GM23248 (cell line): ENCODE measurements at regions not wholly inside any gene's neighbourhood (a gene's known extent, or its start where the extent isn't known, plus 50 kb on each side); places are given as distances from the start of the nearest gene placed in this dataset.

Experiments used
- DNase-seq: peaks from one replicate; pipeline ENCODE4 v3.0.0-alpha.2; 2015
- H2AFZ ChIP-seq: fragments of 200-600 bp; sonication (generic); 2 replicates; pipeline ENCODE4 v1.6.1; 2016; ENCODE audit warnings: antibody characterized with exemption
- H3F3A ChIP-seq: fragments of 200-600 bp; sonication (generic); 2 replicates; pipeline ENCODE4 v1.6.1; 2016; ENCODE audit warnings: mild to moderate bottlenecking, antibody characterized with exemption, mixed run types; ENCODE audit not compliant: insufficient read depth
- H3K27ac ChIP-seq: fragments of 200-600 bp; sonication (generic); 2 replicates; pipeline ENCODE4 v1.5.1; 2016; ENCODE audit warnings: mild to moderate bottlenecking
- H3K27me3 ChIP-seq: fragments of 200-600 bp; sonication (generic); replicated peaks from 2 replicates; pipeline ENCODE4 v1.6.1; 2016; ENCODE audit warnings: mild to moderate bottlenecking; ENCODE audit not compliant: insufficient read depth
- H3K36me3 ChIP-seq: fragments of 200-600 bp; sonication (generic); 2 replicates; pipeline ENCODE4 v1.6.1; 2016; ENCODE audit warnings: low read depth, mild to moderate bottlenecking
- H3K4me1 ChIP-seq: fragments of 200-600 bp; sonication (generic); 2 replicates; pipeline ENCODE4 v1.6.1; 2016; ENCODE audit warnings: mild to moderate bottlenecking; ENCODE audit not compliant: insufficient read depth
- H3K4me2 ChIP-seq: fragments of 200-600 bp; sonication (generic); one replicate; pipeline ENCODE4 v1.6.1; 2016; ENCODE audit warnings: mild to moderate bottlenecking; ENCODE audit not compliant: unreplicated experiment
- H3K4me3 ChIP-seq: fragments of 200-600 bp; sonication (generic); 2 replicates; pipeline ENCODE4 v1.5.1; 2016; ENCODE audit warnings: mild to moderate bottlenecking
- H3K79me2 ChIP-seq: fragments of 200-600 bp; sonication (generic); 2 replicates; pipeline ENCODE4 v1.6.1; 2016; ENCODE audit warnings: mild to moderate bottlenecking; ENCODE audit not compliant: insufficient read depth
- H3K9ac ChIP-seq: fragments of 200-600 bp; sonication (generic); 2 replicates; pipeline ENCODE4 v1.6.1; 2016; ENCODE audit warnings: mild to moderate bottlenecking
- H3K9me2 ChIP-seq: fragments of 200-600 bp; sonication (generic); 2 replicates; pipeline ENCODE4 v1.6.1; 2016; ENCODE audit warnings: mixed run types, mild to moderate bottlenecking, moderate library complexity; ENCODE audit not compliant: insufficient read depth
- H3K9me3 ChIP-seq: fragments of 200-600 bp; sonication (generic); one replicate; pipeline ENCODE4 v1.6.1; 2017; ENCODE audit warnings: low read depth
- H4K20me1 ChIP-seq: fragments of 200-600 bp; sonication (generic); 2 replicates; pipeline ENCODE4 v1.6.0; 2016; ENCODE audit not compliant: insufficient read depth
- EZH2 ChIP-seq: fragments of 200-600 bp; sonication (generic); IDR thresholded peaks from 2 replicates; pipeline ENCODE4 v1.6.1; 2018; ENCODE audit warnings: antibody characterized with exemption, mild to moderate bottlenecking; ENCODE audit not compliant: insufficient read depth, poor library complexity, severe bottlenecking
- EZH2phosphoT487 ChIP-seq: fragments of 200-600 bp; sonication (generic); IDR thresholded peaks from 2 replicates; pipeline ENCODE4 v1.6.1; 2018; ENCODE audit warnings: antibody characterized with exemption, moderate library complexity, mild to moderate bottlenecking, low read depth; ENCODE audit not compliant: insufficient read depth
- WGBS, 2 experiments: methylation state at CpG; one replicate each; pipeline ENCODE4 v1.1.6; 2015 to 2017; ENCODE audit warnings: low lambda C conversion rate in 2 of 2, low coverage in 1 of 2; ENCODE audit errors: missing lambda C conversion rate in 2 of 2; 5-methylcytosine and 5-hydroxymethylcytosine counted together
- in situ Hi-C: fragments of 300-500 bp; cut with MboI; formaldehyde crosslinking; loops from 2 replicates; pipeline ENCODE4 v1.15.0; 2020

DNA sequence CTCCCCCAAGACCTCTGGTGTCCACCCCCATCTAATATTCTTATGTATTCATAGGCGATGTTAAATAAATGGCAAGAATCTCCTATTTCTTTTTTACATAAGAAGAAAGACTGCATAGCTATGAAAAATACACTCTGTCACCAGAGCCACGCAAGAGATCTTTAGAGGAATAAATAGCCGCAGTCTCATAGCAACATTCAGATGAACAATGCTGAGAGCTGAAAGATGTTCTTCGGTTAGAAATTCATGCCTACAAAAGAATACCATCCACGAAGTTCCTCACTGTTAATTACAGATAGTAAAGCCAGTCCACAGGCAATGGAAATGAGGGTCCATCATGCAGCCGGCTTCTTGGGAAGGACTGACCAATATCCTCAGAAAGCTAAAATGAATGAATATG, 76.0 kb upstream of the SOD1 start:
- Histone ChIP-seq H3K9ac (no peak overlapping the region), H2AFZ (no peak overlapping the region), H3K27me3 (no peaks in the 10 kb centered on the region; the same call in 1 of the 2 replicates), H3K4me2 (no peak overlapping the region), H3K79me2 (no peaks in the 10 kb centered on the region), H3K27ac (no peak overlapping the region), H3K4me3 (no peak overlapping the region), H3K36me3 (no peaks in the 10 kb centered on the region), H3K9me3 (no peaks in the 10 kb centered on the region), H3K9me2 (no peaks in the 10 kb centered on the region), H3K4me1 (no peaks in the 10 kb centered on the region), H4K20me1 (no peaks in the 10 kb centered on the region), H3F3A (no peaks in the 10 kb centered on the region)
- no peak for TF ChIP-seq EZH2phosphoT487
- TF ChIP-seq EZH2, result no peak
- DNase-seq, result no peak
- WGBS, 2 experiments, result 73% methylated on average over 6 of the region's 6 CpGs
- in situ Hi-C loops, result loop anchor here (10.0 kb wide), 1 partner anchor 389 kb away; no protein-coding TSS in a partner anchor

DNA sequence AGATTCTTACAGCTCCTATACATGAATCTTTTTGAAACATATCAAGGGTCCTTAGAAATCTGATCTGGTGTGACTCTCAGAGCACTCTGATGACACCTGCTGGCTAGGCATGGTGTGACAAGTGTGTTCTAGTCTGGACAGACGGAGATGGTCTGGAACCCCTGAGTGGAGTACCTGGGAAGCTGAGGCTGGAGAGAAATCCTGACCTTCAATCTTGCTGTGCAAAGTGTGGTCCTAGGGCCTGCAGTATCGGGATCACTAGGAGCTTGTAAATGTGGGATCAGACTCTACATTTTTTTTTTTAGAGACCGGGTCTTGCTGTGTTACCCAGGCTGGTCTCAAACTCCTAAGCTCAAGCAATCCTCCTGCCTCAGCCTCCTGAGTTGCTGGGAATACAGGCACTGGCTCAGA, 78.6 kb upstream of the SOD1 start:
- in situ Hi-C loops, result loop anchor here (10.0 kb wide), 1 partner anchor 386 kb away; no protein-coding TSS in a partner anchor
- WGBS, 2 experiments, result 28 to 40% methylated on average over 3 of the region's 3 CpGs

DNA sequence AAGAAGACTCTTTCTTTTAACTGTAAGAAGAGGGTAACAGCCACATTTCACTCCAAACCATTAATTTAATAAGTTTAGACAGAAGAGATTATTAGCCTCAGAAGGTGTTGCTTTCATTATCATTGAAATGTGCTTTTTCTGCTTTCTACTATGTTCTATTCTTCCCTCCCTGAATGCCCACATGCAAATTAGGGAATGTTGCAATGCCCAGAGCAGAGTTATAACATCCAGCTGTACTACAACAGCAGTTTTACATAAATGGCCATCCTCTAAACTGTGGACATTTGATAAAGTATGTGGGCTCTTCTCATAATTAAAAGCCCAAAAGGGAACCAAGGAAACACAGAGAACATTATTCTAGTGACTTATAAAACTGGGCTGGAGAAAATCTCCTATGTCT, 82.2 kb upstream of the SOD1 start:
- in situ Hi-C loops, result no loop called here
- no peaks in the 10 kb centered on the region for H3K36me3 ChIP-seq
- H4K20me1 ChIP-seq, result no peaks in the 10 kb centered on the region
- peak; percentile 4 for DNase-seq
- TF ChIP-seq EZH2, result no peak
- TF ChIP-seq EZH2phosphoT487, result no peak
- no peak overlapping the region for H3K4me3 ChIP-seq
- no peak overlapping the region for H3K4me2 ChIP-seq
- no peaks in the 10 kb centered on the region for H3K79me2 ChIP-seq
- H3K27me3 ChIP-seq, result peaks cover 3% of the 10 kb centered on the region
- no peak overlapping the region for H3K9ac ChIP-seq
- H3K27ac ChIP-seq, result no peak overlapping the region
- H3K9me2 ChIP-seq, result no peaks in the 10 kb centered on the region
- no peaks in the 10 kb centered on the region for H3K9me3 ChIP-seq
- H2AFZ ChIP-seq, result no peak overlapping the region
- no peaks in the 10 kb centered on the region for H3K4me1 ChIP-seq
- H3F3A ChIP-seq, result no peaks in the 10 kb centered on the region

More for the DNA sequence above, 78.6 kb upstream of the SOD1 start:
- peaks cover 3% of the 10 kb centered on the region for H3K27me3 ChIP-seq
- peak; percentile 70 for DNase-seq
- no peak overlapping the region for H3K4me3 ChIP-seq
- H3K9ac ChIP-seq, result no peak overlapping the region
- H3K9me2 ChIP-seq, result no peaks in the 10 kb centered on the region
- H3K4me1 ChIP-seq, result no peaks in the 10 kb centered on the region
- no peak overlapping the region for H3K4me2 ChIP-seq
- no peak for TF ChIP-seq EZH2phosphoT487
- no peak for TF ChIP-seq EZH2
- H3K36me3 ChIP-seq, result no peaks in the 10 kb centered on the region
- no peaks in the 10 kb centered on the region for H3K9me3 ChIP-seq
- H3K79me2 ChIP-seq, result no peaks in the 10 kb centered on the region
- H3K27ac ChIP-seq, result no peak overlapping the region
- H2AFZ ChIP-seq, result no peak overlapping the region
- no peaks in the 10 kb centered on the region for H3F3A ChIP-seq
- no peaks in the 10 kb centered on the region for H4K20me1 ChIP-seq

DNA sequence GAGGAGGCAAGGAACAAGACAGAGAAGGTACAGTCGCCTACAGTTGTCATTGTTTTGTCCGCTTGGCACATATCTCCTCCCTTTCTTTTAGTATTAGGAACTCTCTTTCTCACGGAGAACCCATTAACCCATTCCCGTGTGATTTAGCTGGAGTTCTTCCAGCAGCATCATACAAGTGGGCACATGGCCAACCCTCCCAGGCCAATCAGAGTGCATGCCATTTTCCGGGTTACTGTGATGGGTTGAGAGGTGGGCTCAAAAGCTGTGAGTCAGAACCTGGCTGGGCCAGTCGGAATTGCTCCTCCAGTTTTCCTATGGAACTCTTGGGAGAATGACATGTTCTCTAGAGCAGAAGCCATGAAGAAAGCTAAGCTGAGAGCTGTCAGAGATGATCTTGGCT, 83.1 kb upstream of the SOD1 start:
- peak; percentile 6 for DNase-seq
- H3K4me2 ChIP-seq, result no peak overlapping the region
- no peaks in the 10 kb centered on the region for H3K9me3 ChIP-seq
- no peak overlapping the region for H3K27ac ChIP-seq
- no peaks in the 10 kb centered on the region for H3F3A ChIP-seq
- in situ Hi-C loops, result no loop called here
- H3K36me3 ChIP-seq, result no peaks in the 10 kb centered on the region
- no peak overlapping the region for H3K9ac ChIP-seq
- H3K27me3 ChIP-seq, result peaks cover 3% of the 10 kb centered on the region
- H2AFZ ChIP-seq, result no peak overlapping the region
- H3K79me2 ChIP-seq, result no peaks in the 10 kb centered on the region
- H3K4me1 ChIP-seq, result no peaks in the 10 kb centered on the region
- 22 to 25% methylated on average over 6 of the region's 6 CpGs for WGBS, 2 experiments
- H3K9me2 ChIP-seq, result no peaks in the 10 kb centered on the region
- TF ChIP-seq EZH2phosphoT487, result no peak
- TF ChIP-seq EZH2, result no peak
- H4K20me1 ChIP-seq, result no peaks in the 10 kb centered on the region
- no peak overlapping the region for H3K4me3 ChIP-seq

DNA sequence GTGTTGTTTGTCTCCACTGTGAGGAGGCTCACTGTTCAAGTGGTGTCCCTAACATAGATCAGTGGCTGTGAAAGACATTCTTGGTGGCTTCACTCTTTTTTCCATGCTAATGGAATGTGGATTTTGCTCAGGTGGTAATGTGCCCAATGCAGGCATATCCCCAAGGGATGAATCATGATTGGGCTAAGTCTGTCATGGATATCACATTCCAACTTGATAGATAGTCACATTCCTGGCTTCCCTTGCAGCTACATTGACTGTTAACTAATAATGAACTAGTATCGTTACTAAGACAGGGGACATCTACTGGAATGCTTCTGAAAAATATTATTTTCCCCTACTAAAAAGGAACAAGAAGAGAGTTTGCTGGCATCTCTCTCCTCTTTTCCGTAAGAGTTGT, 86.3 kb upstream of the SOD1 start:
- Histone ChIP-seq H4K20me1 (no peaks in the 10 kb centered on the region), H3K9me3 (no peaks in the 10 kb centered on the region), H3K36me3 (no peaks in the 10 kb centered on the region), H3K9ac (no peak overlapping the region), H3K4me1 (no peaks in the 10 kb centered on the region), H3F3A (no peaks in the 10 kb centered on the region), H3K4me3 (no peak overlapping the region), H3K27ac (no peak overlapping the region), H3K9me2 (no peaks in the 10 kb centered on the region), H3K79me2 (no peaks in the 10 kb centered on the region), H2AFZ (no peak overlapping the region), H3K4me2 (no peak overlapping the region), H3K27me3 (peaks cover 3% of the 10 kb centered on the region)
- in situ Hi-C loops, result no loop called here
- TF ChIP-seq EZH2phosphoT487 (no peak), EZH2 (no peak)
- DNase-seq, result no peak
- 90 to 94% methylated on average over 2 of the region's 2 CpGs for WGBS, 2 experiments
